ENCODE measurements at regions not wholly inside any gene's neighbourhood (a gene's known extent, or its start where the extent isn't known, plus 50 kb on each side); places are given as distances from the start of the nearest gene placed in this dataset.
"Not testable (repeated sequence)": the region's sequence is repeated elsewhere in the genome, so short reads cannot be mapped to it uniquely, and the experiment has no call there.

DNA sequence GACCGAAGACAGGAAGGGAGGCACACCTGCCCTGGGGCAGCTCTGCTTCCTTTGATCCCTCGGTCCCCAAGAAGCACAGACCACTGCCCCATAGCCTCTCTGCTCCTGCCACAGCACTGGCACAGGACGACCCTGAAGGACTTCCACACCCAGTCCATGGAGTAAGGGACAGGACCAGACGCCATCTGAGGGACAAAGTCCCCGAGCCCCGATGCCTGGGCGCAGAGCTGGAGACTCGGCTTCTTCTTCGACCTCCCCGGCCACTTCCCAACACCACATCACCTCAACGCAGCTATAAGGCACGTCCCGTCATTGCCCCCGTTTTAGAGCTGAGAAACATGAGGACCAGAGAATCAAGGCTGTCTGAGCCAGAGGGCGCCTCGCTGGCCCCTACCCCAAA lies 310.5 kb downstream of the BRD1 start:
- Histone ChIP-seq H3K4me1 (ENCODE audit: insufficient read depth, low read length) (no peaks in the 10 kb centered on the region), H3K9me3 (ENCODE audit: low read length) (peaks cover 1% of the 10 kb centered on the region), H3K4me3 (ENCODE audit: low read length) (no peak overlapping the region), H3K27me3 (ENCODE audit: insufficient read depth, low read length) (no peaks in the 10 kb centered on the region), H2AFZ (ENCODE audit: low read depth, low read length) (no peak overlapping the region), H3K36me3 (ENCODE audit: insufficient read depth, low read length) (no peaks in the 10 kb centered on the region)

GRCh38 chr22:49515475-49515874 lies 312.2 kb downstream of the BRD1 start:
- no peaks in the 10 kb centered on the region for H3K27me3 ChIP-seq (ENCODE audit: insufficient read depth, low read length)
- no peaks in the 10 kb centered on the region for H3K36me3 ChIP-seq (ENCODE audit: insufficient read depth, low read length)
- no peaks in the 10 kb centered on the region for H3K9me3 ChIP-seq (ENCODE audit: low read length)
- no peak overlapping the region for H3K4me3 ChIP-seq (ENCODE audit: low read length)
- H3K4me1 ChIP-seq (ENCODE audit: insufficient read depth, low read length), result no peaks in the 10 kb centered on the region
- no peak overlapping the region for H2AFZ ChIP-seq (ENCODE audit: low read depth, low read length)

DNA sequence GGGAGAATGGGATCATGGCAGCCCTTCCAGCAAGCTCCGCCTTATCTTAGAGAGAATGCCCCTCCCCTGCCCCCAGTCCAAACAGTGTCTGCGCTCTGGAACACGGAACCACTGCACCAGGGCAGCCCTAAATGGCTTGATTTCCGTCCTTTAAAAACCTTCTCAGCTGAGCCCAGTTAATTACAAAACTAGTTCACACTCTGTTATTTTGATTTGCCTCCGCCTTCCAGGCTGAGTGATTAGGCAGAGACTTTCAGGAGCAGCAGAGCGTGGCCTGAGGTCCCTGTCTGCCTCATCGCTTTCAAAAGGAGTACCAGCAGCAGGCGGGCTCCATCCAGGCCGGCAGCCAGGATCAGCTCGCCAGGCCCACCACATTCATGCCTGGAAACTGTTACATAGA lies 313.0 kb downstream of the BRD1 start:
- Histone ChIP-seq H2AFZ (ENCODE audit: low read depth, low read length) (no peak overlapping the region), H3K4me3 (ENCODE audit: low read length) (no peak overlapping the region), H3K27me3 (ENCODE audit: insufficient read depth, low read length) (no peaks in the 10 kb centered on the region), H3K36me3 (ENCODE audit: insufficient read depth, low read length) (no peaks in the 10 kb centered on the region), H3K4me1 (ENCODE audit: insufficient read depth, low read length) (no peaks in the 10 kb centered on the region), H3K9me3 (ENCODE audit: low read length) (no peaks in the 10 kb centered on the region)

GRCh38 chr22:49514211-49514610 lies 313.5 kb downstream of the BRD1 start:
- Histone ChIP-seq H3K27me3 (ENCODE audit: insufficient read depth, low read length) (no peaks in the 10 kb centered on the region), H3K9me3 (ENCODE audit: low read length) (no peaks in the 10 kb centered on the region), H2AFZ (ENCODE audit: low read depth, low read length) (no peak overlapping the region), H3K36me3 (ENCODE audit: insufficient read depth, low read length) (no peaks in the 10 kb centered on the region), H3K4me3 (ENCODE audit: low read length) (no peak overlapping the region), H3K4me1 (ENCODE audit: insufficient read depth, low read length) (no peaks in the 10 kb centered on the region)

GRCh38 chr22:49513358-49513851 lies 314.3 kb downstream of the BRD1 start:
- H3K4me3 ChIP-seq (ENCODE audit: low read length), result no peak overlapping the region
- no peaks in the 10 kb centered on the region for H3K27me3 ChIP-seq (ENCODE audit: insufficient read depth, low read length)
- H3K9me3 ChIP-seq (ENCODE audit: low read length), result no peaks in the 10 kb centered on the region
- H3K36me3 ChIP-seq (ENCODE audit: insufficient read depth, low read length), result no peaks in the 10 kb centered on the region
- no peak overlapping the region for H2AFZ ChIP-seq (ENCODE audit: low read depth, low read length)
- H3K4me1 ChIP-seq (ENCODE audit: insufficient read depth, low read length), result no peaks in the 10 kb centered on the region

DNA sequence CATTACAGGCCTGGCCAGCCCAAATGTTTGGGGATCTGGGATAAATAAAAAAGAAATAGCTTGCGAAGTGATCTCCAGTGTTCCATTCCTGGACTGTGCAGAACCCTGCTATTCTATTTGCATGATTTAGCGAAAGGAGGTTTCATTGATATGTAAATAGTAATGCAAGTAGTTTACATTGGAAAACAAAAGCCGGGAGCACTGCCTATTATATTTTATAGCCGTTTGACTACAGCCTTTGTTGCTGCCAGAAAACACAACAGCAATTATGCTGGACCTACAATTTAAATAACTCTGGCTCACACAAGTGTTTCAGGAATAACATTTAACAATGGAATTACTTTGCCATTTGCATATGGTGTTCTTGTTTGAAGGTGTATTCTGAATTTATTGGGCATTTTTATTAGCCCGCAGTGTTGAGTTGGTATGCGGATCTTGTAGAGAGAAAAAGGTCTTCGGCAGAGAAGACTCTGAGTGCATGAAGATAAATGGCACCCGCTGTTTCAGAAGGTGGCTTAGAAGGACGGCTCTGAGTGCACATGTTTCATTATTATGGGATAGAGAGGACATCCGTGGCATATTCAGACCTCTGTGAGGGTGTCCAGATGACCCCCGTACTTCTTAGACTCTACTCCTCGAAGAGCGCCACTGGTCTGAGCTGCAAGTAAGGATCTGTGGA lies 315.0 kb downstream of the BRD1 start:
- H3K4me1 ChIP-seq (ENCODE audit: insufficient read depth, low read length), result no peaks in the 10 kb centered on the region
- no peaks in the 10 kb centered on the region for H3K27me3 ChIP-seq (ENCODE audit: insufficient read depth, low read length)
- H2AFZ ChIP-seq (ENCODE audit: low read depth, low read length), result no peak overlapping the region
- H3K9me3 ChIP-seq (ENCODE audit: low read length), result no peaks in the 10 kb centered on the region
- no peaks in the 10 kb centered on the region for H3K36me3 ChIP-seq (ENCODE audit: insufficient read depth, low read length)
- H3K4me3 ChIP-seq (ENCODE audit: low read length), result no peak overlapping the region

DNA sequence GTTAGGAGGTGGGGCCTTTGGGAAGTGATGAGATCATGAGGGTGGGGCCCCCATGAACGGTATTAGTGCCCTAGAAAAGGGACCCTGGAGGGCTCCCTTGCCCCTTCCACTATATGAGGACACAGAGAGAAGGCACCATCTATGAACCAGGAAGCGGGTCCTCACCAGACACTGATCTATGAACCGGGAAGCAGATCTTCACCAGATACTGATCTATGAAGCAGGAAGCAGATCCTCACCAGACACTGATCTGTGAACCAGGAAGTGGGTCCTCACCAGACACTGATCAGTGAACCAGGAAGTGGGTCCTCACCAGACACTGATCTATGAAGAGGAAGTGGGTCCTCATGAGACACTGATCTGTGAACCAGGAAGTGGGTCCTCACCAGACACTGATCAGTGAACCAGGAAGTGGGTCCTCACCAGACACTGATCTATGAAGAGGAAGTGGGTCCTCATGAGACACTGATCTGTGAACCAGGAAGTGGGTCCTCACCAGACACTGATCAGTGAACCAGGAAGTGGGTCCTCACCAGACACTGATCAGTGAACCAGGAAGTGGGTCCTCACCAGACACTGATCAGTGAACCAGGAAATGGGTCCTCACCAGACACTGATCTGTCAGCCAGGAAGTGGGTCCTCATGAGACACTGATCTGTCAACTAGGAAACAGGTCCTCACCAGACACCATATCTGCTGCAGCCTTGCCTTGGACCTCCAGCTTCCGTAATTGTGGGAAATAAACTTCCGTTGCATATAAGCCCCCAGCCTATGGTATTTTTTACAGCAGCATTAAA lies 316.1 kb downstream of the BRD1 start:
- H3K9me3 ChIP-seq (ENCODE audit: low read length); H3K4me3 ChIP-seq (ENCODE audit: low read length); H2AFZ ChIP-seq (ENCODE audit: low read depth, low read length); H3K36me3 ChIP-seq (ENCODE audit: insufficient read depth, low read length); H3K4me1 ChIP-seq (ENCODE audit: insufficient read depth, low read length); H3K27me3 ChIP-seq (ENCODE audit: insufficient read depth, low read length): not testable (repeated sequence)

DNA sequence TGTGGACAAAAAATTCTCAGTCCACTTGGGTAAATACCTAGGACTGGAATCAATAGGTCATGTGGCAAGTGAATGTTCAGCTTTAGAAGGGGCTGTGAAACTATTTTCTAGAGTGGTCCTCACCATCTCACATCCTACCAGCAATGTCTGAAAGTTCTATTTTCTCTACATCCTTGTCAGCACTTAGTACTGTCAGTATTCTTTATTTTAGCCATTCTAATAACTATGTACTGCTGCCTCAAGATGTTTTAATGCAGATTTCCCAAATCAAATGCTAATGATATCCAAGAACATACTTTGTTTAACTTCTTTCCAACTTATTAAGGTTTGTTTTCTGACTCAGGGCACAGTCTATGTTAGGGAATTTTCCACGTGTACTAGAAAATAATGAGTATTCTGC lies 317.0 kb downstream of the BRD1 start:
- Histone ChIP-seq H3K9me3 (ENCODE audit: low read length) (no peaks in the 10 kb centered on the region), H3K4me3 (ENCODE audit: low read length) (no peak overlapping the region), H3K4me1 (ENCODE audit: insufficient read depth, low read length) (no peaks in the 10 kb centered on the region), H2AFZ (ENCODE audit: low read depth, low read length) (no peak overlapping the region), H3K27me3 (ENCODE audit: insufficient read depth, low read length) (no peaks in the 10 kb centered on the region), H3K36me3 (ENCODE audit: insufficient read depth, low read length) (no peaks in the 10 kb centered on the region)

DNA sequence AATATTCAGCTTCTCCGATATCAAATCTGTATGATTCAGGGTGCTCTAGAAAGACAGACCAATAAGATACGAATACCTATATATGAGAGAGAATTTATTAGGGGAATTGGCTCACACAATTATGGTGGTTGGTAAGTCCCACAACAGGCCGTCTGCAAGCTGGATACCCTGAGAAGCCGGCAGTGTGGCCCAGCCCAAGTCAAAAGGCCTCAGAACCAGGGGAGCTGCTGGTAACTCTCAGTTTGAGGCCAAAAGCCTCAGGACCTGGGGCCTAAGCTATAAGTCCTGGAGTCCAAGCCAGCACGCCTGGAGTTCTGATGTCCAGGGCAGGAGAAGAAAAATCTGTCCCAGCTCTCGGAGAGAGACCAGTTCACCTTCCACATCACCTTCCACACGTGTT lies 318.7 kb downstream of the BRD1 start:
- Histone ChIP-seq H3K36me3 (ENCODE audit: insufficient read depth, low read length) (no peaks in the 10 kb centered on the region), H3K4me1 (ENCODE audit: insufficient read depth, low read length) (no peaks in the 10 kb centered on the region), H3K4me3 (ENCODE audit: low read length) (no peak overlapping the region), H2AFZ (ENCODE audit: low read depth, low read length) (no peak overlapping the region), H3K9me3 (ENCODE audit: low read length) (no peaks in the 10 kb centered on the region), H3K27me3 (ENCODE audit: insufficient read depth, low read length) (no peaks in the 10 kb centered on the region)

- Histone ChIP-seq H3K36me3 (ENCODE audit: insufficient read depth, low read length) (no peaks in the 10 kb centered on the region), H3K27me3 (ENCODE audit: insufficient read depth, low read length) (no peaks in the 10 kb centered on the region), H3K4me3 (ENCODE audit: low read length) (no peak overlapping the region), H2AFZ (ENCODE audit: low read depth, low read length) (no peak overlapping the region), H3K4me1 (ENCODE audit: insufficient read depth, low read length) (no peaks in the 10 kb centered on the region), H3K9me3 (ENCODE audit: low read length) (no peaks in the 10 kb centered on the region)
Measured at GRCh38 chr22:49508561-49508960, 319.1 kb downstream of the BRD1 start.

DNA sequence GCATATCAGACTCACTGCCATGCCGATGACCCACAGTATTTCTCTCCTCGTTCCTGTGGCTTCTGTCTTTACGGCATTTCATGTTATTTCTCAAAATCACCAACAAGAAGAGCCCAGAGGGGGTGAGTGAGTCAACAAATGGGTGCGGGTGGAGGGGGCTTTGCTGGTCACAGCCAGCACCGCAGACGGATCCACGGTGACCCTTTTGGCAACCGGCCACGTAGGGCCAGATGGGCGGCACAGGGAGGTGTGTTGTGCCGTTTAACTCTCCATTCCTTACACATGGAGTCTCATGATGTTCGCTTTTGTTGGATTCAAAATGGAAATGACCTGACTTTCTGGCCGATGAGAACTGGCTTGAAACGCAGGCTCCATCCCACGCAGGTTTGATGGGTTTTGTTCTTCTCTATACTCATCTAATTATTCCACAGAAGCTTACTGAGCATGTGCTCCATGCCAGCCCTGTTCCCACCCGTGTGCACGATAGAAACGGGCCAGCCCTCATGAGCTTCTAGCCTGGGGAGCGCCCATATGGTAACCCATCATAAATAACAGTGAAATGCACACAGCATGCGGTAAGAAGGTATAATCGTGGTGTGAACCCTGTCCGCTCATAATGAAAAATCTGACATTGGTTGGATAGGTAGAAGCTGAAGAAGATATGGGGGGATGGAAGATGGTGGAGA lies 319.9 kb downstream of the BRD1 start:
- Histone ChIP-seq H3K4me1 (ENCODE audit: insufficient read depth, low read length) (no peaks in the 10 kb centered on the region), H3K27me3 (ENCODE audit: insufficient read depth, low read length) (no peaks in the 10 kb centered on the region), H3K9me3 (ENCODE audit: low read length) (no peaks in the 10 kb centered on the region), H3K36me3 (ENCODE audit: insufficient read depth, low read length) (no peaks in the 10 kb centered on the region), H2AFZ (ENCODE audit: low read depth, low read length) (no peak overlapping the region), H3K4me3 (ENCODE audit: low read length) (no peak overlapping the region)

DNA sequence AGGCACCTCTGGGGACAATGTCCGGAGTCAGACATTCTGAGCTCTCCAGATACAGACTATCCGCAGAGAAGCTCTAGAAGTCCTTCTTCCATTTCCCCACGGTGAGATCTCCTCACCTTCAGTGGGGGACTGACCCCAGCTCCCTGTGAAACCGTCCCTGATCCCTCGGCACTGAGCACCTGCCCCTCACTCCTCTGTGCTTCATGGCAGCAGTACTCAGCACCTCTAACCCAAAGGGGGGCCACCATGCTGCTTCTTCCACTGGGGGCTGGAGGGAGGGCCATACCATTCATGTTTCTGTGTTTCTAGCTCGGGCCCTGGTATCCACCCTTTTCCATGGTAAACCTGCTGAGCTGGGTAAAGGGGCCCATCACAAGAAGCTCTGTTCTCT lies 321.7 kb downstream of the BRD1 start:
- Histone ChIP-seq H2AFZ (ENCODE audit: low read depth, low read length) (no peak overlapping the region), H3K4me3 (ENCODE audit: low read length) (no peak overlapping the region), H3K9me3 (ENCODE audit: low read length) (no peaks in the 10 kb centered on the region), H3K36me3 (ENCODE audit: insufficient read depth, low read length) (no peaks in the 10 kb centered on the region), H3K4me1 (ENCODE audit: insufficient read depth, low read length) (no peaks in the 10 kb centered on the region), H3K27me3 (ENCODE audit: insufficient read depth, low read length) (no peaks in the 10 kb centered on the region)

- Histone ChIP-seq H3K9me3 (ENCODE audit: low read length) (no peaks in the 10 kb centered on the region), H3K27me3 (ENCODE audit: insufficient read depth, low read length) (no peaks in the 10 kb centered on the region), H3K4me3 (ENCODE audit: low read length) (no peak overlapping the region), H3K4me1 (ENCODE audit: insufficient read depth, low read length) (no peaks in the 10 kb centered on the region), H3K36me3 (ENCODE audit: insufficient read depth, low read length) (no peaks in the 10 kb centered on the region), H2AFZ (ENCODE audit: low read depth, low read length) (no peak overlapping the region)
Measured at GRCh38 chr22:49505337-49506009, 322.2 kb downstream of the BRD1 start.

All from neuron (in vitro differentiated cells).